Psoas muscle (tissue), 7 donors: ENCODE measurements at regions not wholly inside any gene's neighbourhood (a gene's known extent, or its start where the extent isn't known, plus 50 kb on each side); places are given as distances from the start of the nearest gene placed in this dataset.

Experiments
- ATAC-seq, 4 donors: fragments of 200-7000 bp; cut with Tn5 transposase; one replicate each; pipeline ENCODE4 v1.9.1; 2020; ENCODE audit warnings: moderate library complexity in 3 of 4, mild to moderate bottlenecking in 2 of 4
- DNase-seq, 2 donors: peaks; one replicate each; pipeline ENCODE4 v3.0.0-alpha.2; 2020
- H3K27ac ChIP-seq: fragments of 200-600 bp; one replicate; pipeline ENCODE4 v1.8.0; 2022
- H3K27me3 ChIP-seq, 3 donors: fragments of 200-600 bp in 1 of 3; one replicate each; pipeline versions ENCODE4 v1.6.1 to v1.8.0; 2013 to 2022; ENCODE audit warnings: low read length in 2 of 3, mild to moderate bottlenecking in 2 of 3, moderate library complexity in 1 of 3; ENCODE audit not compliant: insufficient read depth in 3 of 3
- H3K36me3 ChIP-seq, 2 donors: fragments of 200-600 bp in 1 of 2; one replicate each; pipeline versions ENCODE4 v1.6.1 to v1.8.0; 2013 to 2022; ENCODE audit warnings: low read depth in 1 of 2, mild to moderate bottlenecking in 1 of 2, moderate library complexity in 1 of 2; ENCODE audit not compliant: insufficient read depth in 1 of 2
- H3K4me1 ChIP-seq: fragments of 200-600 bp; one replicate; pipeline ENCODE4 v1.8.0; 2022
- H3K4me3 ChIP-seq: fragments of 200-600 bp; one replicate; pipeline ENCODE4 v1.8.0; 2022; ENCODE audit warnings: mild to moderate bottlenecking
- H3K9me3 ChIP-seq: fragments of 200-600 bp; one replicate; pipeline ENCODE4 v1.8.0; 2022
- CTCF ChIP-seq: fragments of 200-600 bp; IDR thresholded peaks from one replicate; pipeline ENCODE4 v1.8.0; 2022; ENCODE audit warnings: antibody characterized with exemption
- WGBS, 3 donors: extraction: QIAGEN DNeasy Blood & Tissue Kit; methylation state at CpG; one replicate each; pipeline versions ENCODE4 v1.1.6 to v1.1.7; 2013; 5-methylcytosine and 5-hydroxymethylcytosine counted together
- intact Hi-C, 2 donors: fragments of 100-400 bp; cut with DNase I; formaldehyde crosslinking; loops; one replicate each; pipeline versions ENCODE4 v1.11.0 to v1.14.2; 2022
- donor health status: healthy with polysubstance abuse.
- donor health status: DM: no; HTN: no; CAD: no; lungs with moderate emphysema.
- donor health status: Bipolar disorder and iron deficiency.
- donor health status: healthy.
- donor health status: DM: yes; HTN: yes; CAD: no.
- donor health status: DM: no; HTN: no; CAD: no.
- donor health status: DM: yes; HTN: yes; CAD: no.

GRCh38 chr16:81151648-81152310 is 55.6 kb upstream of the GCSH start:
- no peak for TF ChIP-seq CTCF
- H3K27me3 ChIP-seq: peaks cover 0 to 1% (median 0%) of the 10 kb centered on the region in 3 donors
- no peak overlapping the region for H3K27ac ChIP-seq
- H3K36me3 ChIP-seq: no peaks in the 10 kb centered on the region
- no peaks in the 10 kb centered on the region for H3K4me1 ChIP-seq
- DNase-seq (no peak), ATAC-seq (no peak)
- 59 to 65% (median 64%) methylated on average over 13 of the region's 13 CpGs for WGBS, 3 donors
- no peaks in the 10 kb centered on the region for H3K9me3 ChIP-seq
- intact Hi-C loops: no loop called here
- H3K4me3 ChIP-seq: no peak overlapping the region

GRCh38 chr16:81149614-81150013 is 53.4 kb upstream of the GCSH start:
- no peak overlapping the region for H3K4me3 ChIP-seq
- intact Hi-C loops: no loop called here
- no peak for ATAC-seq
- H3K9me3 ChIP-seq: no peaks in the 10 kb centered on the region
- H3K36me3 ChIP-seq: no peaks in the 10 kb centered on the region
- H3K4me1 ChIP-seq: no peaks in the 10 kb centered on the region
- 53 to 69% (median 55%) methylated on average over 10 of the region's 10 CpGs for WGBS, 3 donors
- no peak for DNase-seq
- H3K27ac ChIP-seq: no peak overlapping the region
- peaks cover 0 to 1% (median 0%) of the 10 kb centered on the region in 3 donors for H3K27me3 ChIP-seq
- TF ChIP-seq CTCF: no peak

GRCh38 chr16:81148277-81148676 is 52.1 kb upstream of the GCSH start:
- no peak for TF ChIP-seq CTCF
- Histone ChIP-seq H3K27me3 (peaks cover 0 to 3% (median 0%) of the 10 kb centered on the region in 3 donors), H3K36me3 (no peaks in the 10 kb centered on the region), H3K27ac (no peak overlapping the region), H3K4me1 (no peaks in the 10 kb centered on the region), H3K4me3 (no peak overlapping the region), H3K9me3 (no peaks in the 10 kb centered on the region)
- DNase-seq: no peak
- 57 to 63% (median 62%) methylated on average over 6 of the region's 6 CpGs for WGBS, 3 donors
- ATAC-seq: no peak
- intact Hi-C loops: no loop called here
